ENCODE measurements at regions not wholly inside any gene's neighbourhood (a gene's known extent, or its start where the extent isn't known, plus 50 kb on each side); places are given as distances from the start of the nearest gene placed in this dataset.

GRCh38 chr7:12092499-12093130 is 118.5 kb upstream of the TMEM106B start:
- no peak for TF ChIP-seq CTCF (conservative IDR thresholded peaks at IDR 0.05; ENCODE audit: low read length)
- no peak for TF ChIP-seq EZH2phosphoT487 (IDR thresholded peaks at IDR 0.05; ENCODE audit: borderline replicate concordance, low read depth, low read length)

Measured in OCI-LY7 (cell line).